Spleen (tissue), 7 donors: ENCODE measurements at regions not wholly inside any gene's neighbourhood (a gene's known extent, or its start where the extent isn't known, plus 50 kb on each side); places are given as distances from the start of the nearest gene placed in this dataset.

ENCODE experiments used
- CTCF ChIP-seq, 11 experiments: fragments of 200-600 bp in 7 of 11; fragments of 450-650 bp in 4 of 11; sonication (generic) in 4 of 11; IDR thresholded peaks in 8 of 11; conservative IDR thresholded peaks in 3 of 11; 1 replicate in 7 of 11; 2 replicates in 4 of 11; pipeline versions ENCODE4 v1.4.0 to v1.8.0; 2016 to 2021; ENCODE audit warnings: antibody characterized with exemption in 11 of 11, inconsistent platforms in 4 of 11, mild to moderate bottlenecking in 1 of 11
- POLR2A ChIP-seq, 3 donors: fragments of 450-650 bp; IDR thresholded peaks; one replicate each; pipeline ENCODE4 v1.5.1; 2017; ENCODE audit warnings: antibody characterized with exemption in 3 of 3, mild to moderate bottlenecking in 1 of 3
- donor health status: DM: no; HTN: no; CAD: no; lungs with moderate emphysema.
- donor health status: DM: no; HTN: no; CAD: no.
- donor health status: DM: no; HTN: no; CAD: no.

GRCh38 chr4:41377196-41377595 lies 120.5 kb downstream of the UCHL1 start:
- TF ChIP-seq CTCF (IDR thresholded peaks at IDR 0.05 in 8 of 11, conservative IDR thresholded peaks at IDR 0.05 in 3 of 11) (no peak), POLR2A (IDR thresholded peaks at IDR 0.05) (no peak)
